Endothelial cell of umbilical vein (primary cell): ENCODE measurements at regions not wholly inside any gene's neighbourhood (a gene's known extent, or its start where the extent isn't known, plus 50 kb on each side); places are given as distances from the start of the nearest gene placed in this dataset.

Experiments
- BruUV-seq: library from RNA; stranded (reverse); fragments of 400-500 nt; replicated peaks from 2 replicates; lab custom pipeline; 2021; lab: Mats Ljungman, UMichigan
- CTCF ChIA-PET: fragments of 300-600, 350-600 bp; sonication (Branson Sonifier 250); formaldehyde crosslinking; loops from one replicate; lab custom pipeline; 2021; ENCODE audit warnings: antibody characterized with exemption, inconsistent platforms; lab: Charles Lee
- POLR2A ChIA-PET: fragments of 300-600, 350-600 bp; sonication (Branson Sonifier 250); formaldehyde crosslinking; loops from one replicate; lab custom pipeline; 2021; ENCODE audit warnings: antibody characterized with exemption, inconsistent platforms; lab: Charles Lee
- DNase-seq: peaks from one replicate; pipeline ENCODE4 v3.0.0-alpha.2; 2011; ENCODE audit warnings: low read depth, low spot score
- FAIRE-seq: peaks from 2 replicates; lab custom pipeline; 2011; peaks lifted over from hg19 to GRCh38; lab: Jason Lieb, UNC
- H2AFZ ChIP-seq: 2 replicates; pipeline ENCODE4 v1.6.0; 2012; ENCODE audit warnings: low read depth, low read length, control low read depth, inconsistent platforms
- H3K27ac ChIP-seq: 2 replicates; pipeline ENCODE4 v1.5.1; 2011; ENCODE audit warnings: low read depth, mild to moderate bottlenecking, control low read depth, low read length, moderate library complexity; ENCODE audit not compliant: insufficient read depth
- H3K27me3 ChIP-seq, 2 experiments: 2 replicates each; pipeline versions ENCODE4 v1.6.0 to v1.6.1; 2011; ENCODE audit warnings: low read length in 2 of 2, mixed read lengths in 1 of 2; ENCODE audit not compliant: control insufficient read depth in 2 of 2, insufficient read depth in 2 of 2
- H3K36me3 ChIP-seq, 2 experiments: 2 replicates in 1 of 2; 3 replicates in 1 of 2; pipeline ENCODE4 v1.5.1; 2011; ENCODE audit warnings: low read length in 2 of 2, mild to moderate bottlenecking in 1 of 2, moderate library complexity in 1 of 2; ENCODE audit not compliant: control insufficient read depth in 2 of 2, insufficient read depth in 2 of 2; ENCODE audit errors: extremely low read depth in 1 of 2
- H3K4me1 ChIP-seq: 3 replicates; pipeline ENCODE4 v1.5.1; 2011; ENCODE audit warnings: mild to moderate bottlenecking, low read length; ENCODE audit not compliant: control insufficient read depth, insufficient read depth; ENCODE audit errors: extremely low read depth
- H3K4me2 ChIP-seq: 2 replicates; pipeline ENCODE4 v1.6.1; 2011; ENCODE audit warnings: low read length, control low read depth, mixed read lengths; ENCODE audit not compliant: insufficient read depth
- H3K4me3 ChIP-seq, 3 experiments: fragments of 200-600 bp in 1 of 3; sonication (generic), shearing (Covaris generic) in 1 of 3; replicated peaks in 1 of 3; 2 replicates each; pipeline ENCODE4 v1.5.1; 2011 to 2016; ENCODE audit warnings: control low read depth in 3 of 3, low read length in 3 of 3, mild to moderate bottlenecking in 2 of 3, inconsistent platforms in 1 of 3, low read depth in 1 of 3, moderate library complexity in 1 of 3; ENCODE audit not compliant: insufficient read depth in 1 of 3
- H3K79me2 ChIP-seq: 2 replicates; pipeline ENCODE4 v1.6.0; 2012; ENCODE audit warnings: low read length, inconsistent platforms; ENCODE audit not compliant: control insufficient read depth, insufficient read depth
- H3K9ac ChIP-seq: replicated peaks from 2 replicates; pipeline ENCODE3; 2011; ENCODE audit warnings: low read length, control low read depth; ENCODE audit not compliant: insufficient read depth; ENCODE audit errors: extremely low read depth
- H3K9me1 ChIP-seq: replicated peaks from 3 replicates; pipeline ENCODE4 v1.6.0; 2011; ENCODE audit warnings: mild to moderate bottlenecking, low read length; ENCODE audit not compliant: control insufficient read depth, insufficient read depth; ENCODE audit errors: extremely low read depth
- H3K9me3 ChIP-seq: replicated peaks from 2 replicates; pipeline ENCODE4 v1.5.1; 2012; ENCODE audit warnings: low read length, inconsistent platforms; ENCODE audit not compliant: control insufficient read depth, insufficient read depth
- H4K20me1 ChIP-seq: replicated peaks from 2 replicates; pipeline ENCODE3; 2011; ENCODE audit warnings: mild to moderate bottlenecking, low read length; ENCODE audit not compliant: control insufficient read depth, insufficient read depth; ENCODE audit errors: extremely low read depth
- CTCF ChIP-seq, 2 donors: IDR thresholded peaks; 1 replicate in 1 of 2; 2 replicates in 1 of 2; pipeline ENCODE4 v1.5.1; 2011; ENCODE audit warnings: low read length in 2 of 2, mild to moderate bottlenecking in 2 of 2, moderate library complexity in 2 of 2, control low read depth in 1 of 2, inconsistent platforms in 1 of 2, low read depth in 1 of 2; ENCODE audit not compliant: insufficient read depth in 1 of 2; ENCODE audit errors: extremely low read depth in 1 of 2
- EZH2 ChIP-seq: IDR thresholded peaks from 2 replicates; pipeline ENCODE4 v1.6.1; 2012; ENCODE audit warnings: borderline replicate concordance, low read depth, mild to moderate bottlenecking, moderate library complexity, low read length, inconsistent platforms; ENCODE audit not compliant: severe bottlenecking
- FOS ChIP-seq: IDR thresholded peaks from 2 replicates; pipeline ENCODE4 v1.6.1; 2011; ENCODE audit warnings: mild to moderate bottlenecking, low read length, moderate library complexity, borderline replicate concordance; ENCODE audit not compliant: insufficient read depth
- GATA2 ChIP-seq: IDR thresholded peaks from 2 replicates; pipeline ENCODE4 v1.7.0; 2011; ENCODE audit warnings: low read depth, mild to moderate bottlenecking, moderate library complexity, mixed read lengths, low read length; ENCODE audit not compliant: insufficient read length, insufficient read depth
- JUN ChIP-seq: IDR thresholded peaks from 2 replicates; pipeline ENCODE4 v1.6.1; 2011; ENCODE audit warnings: borderline replicate concordance, low read depth; ENCODE audit not compliant: insufficient read length, insufficient read depth
- MYC ChIP-seq: IDR thresholded peaks from one replicate; pipeline ENCODE4 v1.6.1; 2011; ENCODE audit warnings: mild to moderate bottlenecking, low read depth, low read length
- POLR2A ChIP-seq: IDR thresholded peaks from 2 replicates; pipeline ENCODE4 v1.6.1; 2012; ENCODE audit warnings: low read depth, mild to moderate bottlenecking, control low read depth, low read length
- POLR2AphosphoS5 ChIP-seq: IDR thresholded peaks from 2 replicates; pipeline ENCODE4 v1.6.1; 2012; ENCODE audit warnings: low read depth, mild to moderate bottlenecking, control low read depth, low read length, moderate library complexity; ENCODE audit not compliant: insufficient read depth
- dilution Hi-C: fragments of 300-500 bp; cut with MboI; formaldehyde crosslinking; loops from one replicate; pipeline ENCODE4 v1.15.0; 2019; ENCODE audit warnings: low sequenced_read_pairs; ENCODE audit not compliant: extremely low pct_ligation_motif_present
- intact Hi-C: fragments of 100-400 bp; cut with micrococcal nuclease; formaldehyde crosslinking; loops from one replicate; pipeline ENCODE4 v1.10.0; 2022
- TF ChIP-seq, protein P1 (sequence below): IDR thresholded peaks from 2 replicates; pipeline ENCODE4 v1.6.1; 2011; ENCODE audit not compliant: insufficient read depth, insufficient read length

GRCh38 chr1:209277662-209278061, 305.9 kb upstream of the CAMK1G start:
- H4K20me1 ChIP-seq = no peaks in the 10 kb centered on the region
- H3K4me3 ChIP-seq = no peak overlapping the region
- TF ChIP-seq POLR2A = no peak
- TF ChIP-seq MYC = no peak
- TF ChIP-seq EZH2 = no peak
- no peak for TF ChIP-seq FOS
- no peak for TF ChIP-seq POLR2AphosphoS5
- no peak for TF ChIP-seq GATA2
- TF ChIP-seq CTCF (IDR thresholded peaks at IDR 0.05; ENCODE audit: extremely low read depth in 1 of 2, insufficient read depth in 1 of 2, low read depth in 1 of 2, low read length in 2 of 2) = no peak
- TF ChIP-seq, protein P1, sequence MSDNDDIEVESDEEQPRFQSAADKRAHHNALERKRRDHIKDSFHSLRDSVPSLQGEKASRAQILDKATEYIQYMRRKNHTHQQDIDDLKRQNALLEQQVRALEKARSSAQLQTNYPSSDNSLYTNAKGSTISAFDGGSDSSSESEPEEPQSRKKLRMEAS = no peak
- TF ChIP-seq JUN = no peak
- ChIA-PET POLR2A (no interaction called here), CTCF (interaction anchor here (1.2 kb wide), 1 partner anchor 29 kb away, joined by 5 read pairs; no protein-coding TSS in a partner anchor)
- H3K9me1 ChIP-seq = no peaks in the 10 kb centered on the region
- H3K9me3 ChIP-seq = no peaks in the 10 kb centered on the region
- H3K9ac ChIP-seq = no peak overlapping the region
- no peaks in the 10 kb centered on the region for H3K36me3 ChIP-seq
- H3K27me3 ChIP-seq = no peaks in the 10 kb centered on the region
- no peak overlapping the region for H2AFZ ChIP-seq
- dilution Hi-C loops (no loop called here), intact Hi-C loops (no loop called here)
- H3K27ac ChIP-seq = no peak overlapping the region
- H3K4me2 ChIP-seq = no peak overlapping the region
- H3K79me2 ChIP-seq = no peaks in the 10 kb centered on the region
- H3K4me1 ChIP-seq = no peaks in the 10 kb centered on the region
- BruUV-seq = no TSS peak
- no peak for DNase-seq
- FAIRE-seq = no peak
